GM23338 (cell line): ENCODE measurements at regions not wholly inside any gene's neighbourhood (a gene's known extent, or its start where the extent isn't known, plus 50 kb on each side); places are given as distances from the start of the nearest gene placed in this dataset.

Source experiments
- CREB1 ChIP-seq: fragments of 250-450 bp; sonication (Bioruptor Pico); IDR thresholded peaks from 2 replicates; pipeline ENCODE4 v1.5.0; 2020; ENCODE audit warnings: low read depth, mild to moderate bottlenecking, moderate library complexity
- EZH2 ChIP-seq: fragments of 200-600 bp; sonication (generic); IDR thresholded peaks from one replicate; pipeline ENCODE4 v1.8.0; 2017; ENCODE audit warnings: antibody characterized with exemption, mild to moderate bottlenecking, low read depth; ENCODE audit not compliant: unreplicated experiment
- EZH2phosphoT487 ChIP-seq: fragments of 200-600 bp; sonication (generic); IDR thresholded peaks from one replicate; pipeline ENCODE4 v1.8.1; 2018; ENCODE audit warnings: antibody characterized with exemption; ENCODE audit not compliant: unreplicated experiment
- JUNB ChIP-seq: IDR thresholded peaks from one replicate; pipeline ENCODE4 v1.6.1; 2016; ENCODE audit warnings: antibody characterized with exemption; ENCODE audit not compliant: unreplicated experiment
- STAT1 ChIP-seq: IDR thresholded peaks from one replicate; pipeline ENCODE4 v1.6.1; 2016; ENCODE audit warnings: antibody characterized with exemption; ENCODE audit not compliant: unreplicated experiment
- ZNF114 ChIP-seq: fragments of 250-450 bp; sonication (Bioruptor Pico); IDR thresholded peaks from 2 replicates; pipeline ENCODE4 v1.5.0; 2020; ENCODE audit warnings: mild to moderate bottlenecking, moderate library complexity
- TF ChIP-seq, protein P1 (sequence below): fragments of 250-450 bp; sonication (Bioruptor Pico); IDR thresholded peaks from 2 replicates; pipeline ENCODE4 v1.5.0; 2020; ENCODE audit warnings: mild to moderate bottlenecking, moderate library complexity
- TF ChIP-seq, protein P2 (sequence below): IDR thresholded peaks from 2 replicates; pipeline ENCODE4 v1.6.1; 2016; ENCODE audit warnings: antibody characterized with exemption
- TF ChIP-seq, protein P3 (sequence below), 2 experiments: fragments of 200-600 bp in 1 of 2; sonication (generic) in 1 of 2; conservative IDR thresholded peaks; 2 replicates each; pipeline versions ENCODE4 v1.5.1 to v1.6.1; 2016 to 2017; ENCODE audit warnings: antibody characterized with exemption in 2 of 2, low read depth in 2 of 2, mild to moderate bottlenecking in 2 of 2, moderate library complexity in 1 of 2

DNA sequence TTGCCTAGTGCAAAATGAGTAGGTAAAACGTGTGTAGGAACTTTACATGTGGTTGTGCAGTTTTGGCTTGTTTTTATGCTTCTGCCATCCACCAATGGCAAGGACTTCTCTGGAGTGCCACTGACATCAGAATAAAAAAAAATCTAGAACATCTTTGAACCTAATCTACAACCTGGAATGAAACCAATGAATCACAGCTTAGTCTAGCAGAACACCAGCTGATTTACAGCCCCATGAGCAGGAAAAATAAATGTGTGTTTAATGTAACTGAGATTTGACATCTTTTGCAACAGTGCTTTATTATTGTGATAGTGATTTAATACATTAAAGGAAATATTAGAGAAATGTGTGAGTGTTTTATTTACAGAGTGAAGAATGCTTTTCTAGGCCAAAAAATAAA is 995.1 kb downstream of the PCDH7 start (continued):
- TF ChIP-seq, protein P1, sequence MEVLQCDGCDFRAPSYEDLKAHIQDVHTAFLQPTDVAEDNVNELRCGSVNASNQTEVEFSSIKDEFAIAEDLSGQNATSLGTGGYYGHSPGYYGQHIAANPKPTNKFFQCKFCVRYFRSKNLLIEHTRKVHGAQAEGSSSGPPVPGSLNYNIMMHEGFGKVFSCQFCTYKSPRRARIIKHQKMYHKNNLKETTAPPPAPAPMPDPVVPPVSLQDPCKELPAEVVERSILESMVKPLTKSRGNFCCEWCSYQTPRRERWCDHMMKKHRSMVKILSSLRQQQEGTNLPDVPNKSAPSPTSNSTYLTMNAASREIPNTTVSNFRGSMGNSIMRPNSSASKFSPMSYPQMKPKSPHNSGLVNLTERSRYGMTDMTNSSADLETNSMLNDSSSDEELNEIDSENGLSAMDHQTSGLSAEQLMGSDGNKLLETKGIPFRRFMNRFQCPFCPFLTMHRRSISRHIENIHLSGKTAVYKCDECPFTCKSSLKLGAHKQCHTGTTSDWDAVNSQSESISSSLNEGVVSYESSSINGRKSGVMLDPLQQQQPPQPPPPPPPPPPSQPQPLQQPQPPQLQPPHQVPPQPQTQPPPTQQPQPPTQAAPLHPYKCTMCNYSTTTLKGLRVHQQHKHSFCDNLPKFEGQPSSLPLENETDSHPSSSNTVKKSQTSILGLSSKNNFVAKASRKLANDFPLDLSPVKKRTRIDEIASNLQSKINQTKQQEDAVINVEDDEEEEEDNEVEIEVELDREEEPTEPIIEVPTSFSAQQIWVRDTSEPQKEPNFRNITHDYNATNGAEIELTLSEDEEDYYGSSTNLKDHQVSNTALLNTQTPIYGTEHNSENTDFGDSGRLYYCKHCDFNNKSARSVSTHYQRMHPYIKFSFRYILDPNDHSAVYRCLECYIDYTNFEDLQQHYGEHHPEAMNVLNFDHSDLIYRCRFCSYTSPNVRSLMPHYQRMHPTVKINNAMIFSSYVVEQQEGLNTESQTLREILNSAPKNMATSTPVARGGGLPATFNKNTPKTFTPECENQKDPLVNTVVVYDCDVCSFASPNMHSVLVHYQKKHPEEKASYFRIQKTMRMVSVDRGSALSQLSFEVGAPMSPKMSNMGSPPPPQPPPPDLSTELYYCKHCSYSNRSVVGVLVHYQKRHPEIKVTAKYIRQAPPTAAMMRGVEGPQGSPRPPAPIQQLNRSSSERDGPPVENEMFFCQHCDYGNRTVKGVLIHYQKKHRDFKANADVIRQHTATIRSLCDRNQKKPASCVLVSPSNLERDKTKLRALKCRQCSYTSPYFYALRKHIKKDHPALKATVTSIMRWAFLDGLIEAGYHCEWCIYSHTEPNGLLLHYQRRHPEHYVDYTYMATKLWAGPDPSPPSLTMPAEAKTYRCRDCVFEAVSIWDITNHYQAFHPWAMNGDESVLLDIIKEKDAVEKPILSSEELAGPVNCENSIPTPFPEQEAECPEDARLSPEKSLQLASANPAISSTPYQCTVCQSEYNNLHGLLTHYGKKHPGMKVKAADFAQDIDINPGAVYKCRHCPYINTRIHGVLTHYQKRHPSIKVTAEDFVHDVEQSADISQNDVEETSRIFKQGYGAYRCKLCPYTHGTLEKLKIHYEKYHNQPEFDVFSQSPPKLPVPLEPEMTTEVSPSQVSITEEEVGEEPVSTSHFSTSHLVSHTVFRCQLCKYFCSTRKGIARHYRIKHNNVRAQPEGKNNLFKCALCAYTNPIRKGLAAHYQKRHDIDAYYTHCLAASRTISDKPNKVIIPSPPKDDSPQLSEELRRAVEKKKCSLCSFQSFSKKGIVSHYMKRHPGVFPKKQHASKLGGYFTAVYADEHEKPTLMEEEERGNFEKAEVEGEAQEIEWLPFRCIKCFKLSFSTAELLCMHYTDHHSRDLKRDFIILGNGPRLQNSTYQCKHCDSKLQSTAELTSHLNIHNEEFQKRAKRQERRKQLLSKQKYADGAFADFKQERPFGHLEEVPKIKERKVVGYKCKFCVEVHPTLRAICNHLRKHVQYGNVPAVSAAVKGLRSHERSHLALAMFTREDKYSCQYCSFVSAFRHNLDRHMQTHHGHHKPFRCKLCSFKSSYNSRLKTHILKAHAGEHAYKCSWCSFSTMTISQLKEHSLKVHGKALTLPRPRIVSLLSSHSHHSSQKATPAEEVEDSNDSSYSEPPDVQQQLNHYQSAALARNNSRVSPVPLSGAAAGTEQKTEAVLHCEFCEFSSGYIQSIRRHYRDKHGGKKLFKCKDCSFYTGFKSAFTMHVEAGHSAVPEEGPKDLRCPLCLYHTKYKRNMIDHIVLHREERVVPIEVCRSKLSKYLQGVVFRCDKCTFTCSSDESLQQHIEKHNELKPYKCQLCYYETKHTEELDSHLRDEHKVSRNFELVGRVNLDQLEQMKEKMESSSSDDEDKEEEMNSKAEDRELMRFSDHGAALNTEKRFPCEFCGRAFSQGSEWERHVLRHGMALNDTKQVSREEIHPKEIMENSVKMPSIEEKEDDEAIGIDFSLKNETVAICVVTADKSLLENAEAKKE: no peak
- TF ChIP-seq CREB1 (CRISPR knock-in tag) (no peak), JUNB (no peak), STAT1 (no peak), EZH2phosphoT487 (no peak), ZNF114 (no peak), EZH2 (no peak)
- TF ChIP-seq, protein P2, sequence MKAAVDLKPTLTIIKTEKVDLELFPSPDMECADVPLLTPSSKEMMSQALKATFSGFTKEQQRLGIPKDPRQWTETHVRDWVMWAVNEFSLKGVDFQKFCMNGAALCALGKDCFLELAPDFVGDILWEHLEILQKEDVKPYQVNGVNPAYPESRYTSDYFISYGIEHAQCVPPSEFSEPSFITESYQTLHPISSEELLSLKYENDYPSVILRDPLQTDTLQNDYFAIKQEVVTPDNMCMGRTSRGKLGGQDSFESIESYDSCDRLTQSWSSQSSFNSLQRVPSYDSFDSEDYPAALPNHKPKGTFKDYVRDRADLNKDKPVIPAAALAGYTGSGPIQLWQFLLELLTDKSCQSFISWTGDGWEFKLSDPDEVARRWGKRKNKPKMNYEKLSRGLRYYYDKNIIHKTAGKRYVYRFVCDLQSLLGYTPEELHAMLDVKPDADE: no peak
- TF ChIP-seq, protein P3, sequence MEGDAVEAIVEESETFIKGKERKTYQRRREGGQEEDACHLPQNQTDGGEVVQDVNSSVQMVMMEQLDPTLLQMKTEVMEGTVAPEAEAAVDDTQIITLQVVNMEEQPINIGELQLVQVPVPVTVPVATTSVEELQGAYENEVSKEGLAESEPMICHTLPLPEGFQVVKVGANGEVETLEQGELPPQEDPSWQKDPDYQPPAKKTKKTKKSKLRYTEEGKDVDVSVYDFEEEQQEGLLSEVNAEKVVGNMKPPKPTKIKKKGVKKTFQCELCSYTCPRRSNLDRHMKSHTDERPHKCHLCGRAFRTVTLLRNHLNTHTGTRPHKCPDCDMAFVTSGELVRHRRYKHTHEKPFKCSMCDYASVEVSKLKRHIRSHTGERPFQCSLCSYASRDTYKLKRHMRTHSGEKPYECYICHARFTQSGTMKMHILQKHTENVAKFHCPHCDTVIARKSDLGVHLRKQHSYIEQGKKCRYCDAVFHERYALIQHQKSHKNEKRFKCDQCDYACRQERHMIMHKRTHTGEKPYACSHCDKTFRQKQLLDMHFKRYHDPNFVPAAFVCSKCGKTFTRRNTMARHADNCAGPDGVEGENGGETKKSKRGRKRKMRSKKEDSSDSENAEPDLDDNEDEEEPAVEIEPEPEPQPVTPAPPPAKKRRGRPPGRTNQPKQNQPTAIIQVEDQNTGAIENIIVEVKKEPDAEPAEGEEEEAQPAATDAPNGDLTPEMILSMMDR (conservative IDR thresholded peaks at IDR 0.05; ENCODE audit: low read depth in 2 of 2): no peak
